HG03280 (cell line): ENCODE measurements at regions not wholly inside any gene's neighbourhood (a gene's known extent, or its start where the extent isn't known, plus 50 kb on each side); places are given as distances from the start of the nearest gene placed in this dataset.

Experiments
- ATAC-seq: cut with Tn5 transposase; IDR thresholded peaks from one replicate; pipeline ENCODE4 v1.9.1; 2021; ENCODE audit warnings: mild to moderate bottlenecking, moderate library complexity; ENCODE audit not compliant: unreplicated experiment

- no peak for ATAC-seq
Measured at GRCh38 chr1:60152891-60153290, 79.3 kb upstream of the C1orf87 start.

GRCh38 chr1:60151311-60151710, 77.7 kb upstream of the C1orf87 start:
- ATAC-seq, result no peak

DNA sequence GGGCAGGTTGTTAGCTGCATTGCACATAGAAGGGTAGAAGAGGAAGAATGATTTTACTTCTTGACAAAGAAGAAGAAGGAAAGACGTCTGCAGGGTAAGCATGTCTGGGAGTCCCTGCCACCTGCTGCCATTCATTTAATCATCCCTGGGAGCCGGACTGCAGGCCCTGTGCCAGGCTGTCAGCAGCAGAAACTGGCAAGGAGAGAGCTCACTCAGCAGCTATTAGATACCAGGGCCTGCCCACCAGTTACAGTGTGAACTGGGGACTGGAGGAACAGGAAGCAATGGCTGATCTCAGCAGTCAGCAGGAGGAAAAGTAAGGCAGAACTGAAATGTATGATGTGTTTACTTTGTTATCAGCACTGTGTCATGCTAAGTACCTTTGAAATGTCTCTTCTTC, 75.7 kb upstream of the C1orf87 start:
- ATAC-seq, result no peak

GRCh38 chr1:60146884-60147283, 73.3 kb upstream of the C1orf87 start:
- no peak for ATAC-seq

DNA sequence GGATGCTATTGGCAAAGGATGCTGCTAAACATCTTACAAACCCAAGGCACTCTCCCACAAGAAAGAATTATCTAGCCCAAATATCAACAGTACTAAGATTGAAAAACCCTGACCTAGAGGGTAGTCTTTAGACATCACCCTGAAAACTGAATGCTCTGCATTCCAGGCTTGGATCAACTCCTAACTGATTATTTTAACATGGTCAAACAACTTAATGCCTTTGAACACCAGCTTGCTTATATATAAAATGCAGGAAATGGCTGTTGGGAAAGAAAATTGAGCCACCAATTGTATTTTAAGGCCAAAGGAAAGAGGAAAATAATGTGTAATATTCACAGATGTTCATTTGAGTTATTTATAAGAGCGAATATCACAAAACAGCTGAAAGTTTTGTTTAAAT, 72.2 kb upstream of the C1orf87 start:
- ATAC-seq, result no peak

DNA sequence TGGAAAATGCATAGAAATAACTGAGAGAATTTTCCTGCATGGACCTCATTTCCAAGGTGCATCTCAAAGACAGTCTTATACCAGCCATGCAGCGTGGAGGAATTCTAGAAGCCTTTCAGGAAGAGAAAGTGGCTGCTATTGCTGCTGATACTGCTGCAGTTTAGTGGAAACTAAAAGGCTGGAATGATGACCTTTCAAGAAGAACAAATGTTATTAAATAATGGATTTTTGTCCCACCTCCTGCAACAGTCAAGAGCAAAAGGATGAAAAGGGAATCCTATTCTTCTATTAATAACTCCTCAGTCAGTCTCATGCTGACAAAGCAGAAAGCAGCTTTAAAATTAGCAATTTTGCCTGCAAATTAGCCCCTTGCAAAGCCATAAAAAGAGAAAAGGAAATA, 68.2 kb upstream of the C1orf87 start:
- ATAC-seq, result no peak

DNA sequence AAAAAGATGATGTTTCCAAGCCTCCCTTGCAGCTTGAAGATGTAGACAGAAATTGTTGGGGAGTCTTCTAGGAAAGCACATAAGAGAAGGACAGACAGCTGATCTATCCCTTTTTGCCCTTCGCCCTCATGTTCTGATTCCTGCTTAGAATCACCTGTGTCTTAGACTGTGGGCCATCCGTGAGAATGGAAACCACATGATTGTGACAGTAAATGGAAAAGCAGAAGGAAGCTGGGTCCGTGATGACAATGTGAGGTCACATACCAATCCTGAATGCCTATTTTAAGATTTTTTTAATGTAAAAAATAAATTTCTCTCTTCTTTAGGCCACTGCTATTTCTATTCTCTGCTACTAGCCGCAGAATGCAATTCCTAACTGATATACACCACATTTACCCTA, 67.7 kb upstream of the C1orf87 start:
- ATAC-seq, result no peak

DNA sequence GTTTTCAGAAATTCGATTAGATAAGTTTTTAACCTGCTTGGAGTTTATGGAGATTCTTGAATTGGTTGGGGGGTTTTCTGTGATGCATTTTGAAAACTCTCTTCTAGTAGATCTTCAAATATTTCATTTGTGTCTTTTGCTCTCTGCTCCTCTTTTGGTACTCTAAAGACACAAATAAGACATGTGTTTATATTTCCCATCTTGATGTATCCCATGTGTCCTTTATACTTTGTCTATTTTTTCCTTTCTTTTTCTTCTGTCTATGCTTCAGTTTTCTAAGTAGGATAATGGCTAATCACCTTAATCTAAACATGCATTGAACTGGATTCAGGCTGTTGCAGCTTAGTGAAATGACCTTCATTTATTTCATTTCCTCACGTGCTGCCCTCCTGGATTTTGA, 63.8 kb upstream of the C1orf87 start:
- ATAC-seq, result no peak

- ATAC-seq, result no peak
Measured at GRCh38 chr1:60136395-60136794, 62.8 kb upstream of the C1orf87 start.

- no peak for ATAC-seq
Measured at GRCh38 chr1:60134716-60135115, 61.1 kb upstream of the C1orf87 start.

- no peak for ATAC-seq
Measured at GRCh38 chr1:60133848-60134247, 60.3 kb upstream of the C1orf87 start.

- ATAC-seq, result no peak
Measured at GRCh38 chr1:60133000-60133673, 59.6 kb upstream of the C1orf87 start.

- ATAC-seq, result no peak
Measured at GRCh38 chr1:60132108-60132507, 58.5 kb upstream of the C1orf87 start.

DNA sequence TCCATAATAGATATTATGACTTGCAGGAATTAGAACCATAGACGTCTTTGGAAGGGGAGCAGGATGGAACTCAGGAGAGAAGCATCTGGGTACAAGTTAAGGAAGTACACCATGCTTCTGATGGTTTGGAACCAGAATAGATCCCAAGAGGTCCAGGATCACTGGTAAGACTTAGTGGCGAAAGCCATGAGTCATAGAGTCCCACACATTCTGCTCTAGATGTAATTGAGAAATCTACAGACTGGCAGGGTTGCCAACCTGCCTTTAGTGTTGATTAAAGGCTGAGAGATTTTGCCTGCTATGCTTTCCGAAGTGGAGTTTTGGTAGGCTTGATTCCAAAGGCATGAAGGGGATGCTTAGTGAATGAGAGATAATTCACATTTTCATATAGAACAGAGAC, 57.1 kb upstream of the C1orf87 start:
- no peak for ATAC-seq

- ATAC-seq, result no peak
Measured at GRCh38 chr1:60129911-60130310, 56.3 kb upstream of the C1orf87 start.

DNA sequence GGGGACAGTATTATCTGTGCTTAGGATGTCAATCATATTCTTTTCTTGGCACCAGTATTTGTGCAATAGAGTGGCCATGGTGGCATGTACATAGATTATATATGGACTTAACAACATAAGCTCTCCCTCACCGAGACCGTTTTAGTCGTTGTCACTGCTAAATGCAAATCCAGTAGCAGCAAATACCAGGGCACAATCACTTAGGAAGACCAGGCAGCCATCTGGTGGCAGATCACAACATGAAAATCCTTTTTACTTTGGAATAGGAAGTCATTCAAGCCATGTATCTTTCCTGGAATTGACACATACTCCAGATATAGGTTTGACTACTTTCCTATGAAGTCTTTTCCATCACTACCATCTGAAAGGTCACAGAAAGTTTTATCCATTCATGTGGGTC, 53.2 kb upstream of the C1orf87 start:
- ATAC-seq, result no peak
